SK-N-SH (cell line): ENCODE measurements at regions not wholly inside any gene's neighbourhood (a gene's known extent, or its start where the extent isn't known, plus 50 kb on each side); places are given as distances from the start of the nearest gene placed in this dataset.

Experiments used
- CTCF ChIA-PET: fragments of 300-600, 350-600 bp; formaldehyde crosslinking; extraction: SDS; loops from one replicate; lab custom pipeline; 2021; lab: Yijun Ruan, JAX
- POLR2A ChIA-PET: fragments of 350-600 bp; sonication (Branson Sonifier 250); formaldehyde crosslinking; extraction: SDS; loops from one replicate; lab custom pipeline; 2020; ENCODE audit warnings: antibody characterized with exemption, inconsistent platforms; lab: Yijun Ruan, JAX
- DNase-seq: peaks from one replicate; pipeline ENCODE4 v3.0.0; 2012
- H2AFZ ChIP-seq: fragments of 200-600 bp; sonication (generic); 2 replicates; pipeline ENCODE4 v1.8.1; 2016; ENCODE audit warnings: antibody characterized with exemption, mild to moderate bottlenecking, low read depth
- H3F3A ChIP-seq: fragments of 200-600 bp; sonication (generic); replicated peaks from 2 replicates; pipeline ENCODE3; 2016; ENCODE audit warnings: antibody characterized with exemption, mild to moderate bottlenecking; ENCODE audit not compliant: insufficient read depth
- H3K27ac ChIP-seq, 2 experiments: fragments of 200-500 bp in 1 of 2; fragments of 200-600 bp in 1 of 2; sonication (Bioruptor generic) in 1 of 2; sonication (generic), shearing (Covaris generic) in 1 of 2; 2 replicates each; pipeline versions ENCODE4 v1.5.1 to v1.6.1; 2014 to 2016; ENCODE audit warnings: low read depth in 2 of 2, inconsistent platforms in 1 of 2, low read length in 1 of 2, mild to moderate bottlenecking in 1 of 2, mixed read lengths in 1 of 2
- H3K27me3 ChIP-seq: fragments of 200-600 bp; sonication (generic), shearing (Covaris generic); 2 replicates; pipeline ENCODE4 v1.6.1; 2016; ENCODE audit warnings: mixed run types; ENCODE audit not compliant: insufficient read depth
- H3K36me3 ChIP-seq, 2 experiments: fragments of 200-500 bp in 1 of 2; fragments of 200-600 bp in 1 of 2; sonication (Bioruptor generic) in 1 of 2; sonication (generic) in 1 of 2; replicated peaks in 1 of 2; 2 replicates each; pipeline versions ENCODE3 to v1.5.1; 2014 to 2016; ENCODE audit warnings: low read length in 1 of 2, mild to moderate bottlenecking in 1 of 2; ENCODE audit not compliant: insufficient read depth in 2 of 2, control insufficient read depth in 1 of 2
- H3K4me1 ChIP-seq, 2 experiments: fragments of 200-500 bp in 1 of 2; fragments of 200-600 bp in 1 of 2; sonication (Bioruptor generic) in 1 of 2; sonication (generic), shearing (Covaris generic) in 1 of 2; 2 replicates each; pipeline versions ENCODE4 v1.5.1 to v1.6.1; 2014 to 2016; ENCODE audit warnings: low read depth in 1 of 2, low read length in 1 of 2, mixed run types in 1 of 2; ENCODE audit not compliant: insufficient read depth in 2 of 2, control insufficient read depth in 1 of 2
- H3K4me2 ChIP-seq: fragments of 200-600 bp; sonication (generic), shearing (Covaris generic); 2 replicates; pipeline ENCODE4 v1.6.1; 2017; ENCODE audit warnings: mixed run types
- H3K4me3 ChIP-seq, 2 experiments: fragments of 200-500 bp in 1 of 2; fragments of 200-600 bp in 1 of 2; sonication (Bioruptor generic) in 1 of 2; sonication (generic), shearing (Covaris generic) in 1 of 2; 2 replicates each; pipeline versions ENCODE4 v1.5.1 to v1.8.1; 2014 to 2016; ENCODE audit warnings: low read depth in 2 of 2, inconsistent platforms in 1 of 2, low read length in 1 of 2, mild to moderate bottlenecking in 1 of 2, mixed read lengths in 1 of 2, moderate library complexity in 1 of 2
- H3K79me2 ChIP-seq: fragments of 200-600 bp; sonication (generic); 2 replicates; pipeline ENCODE4 v1.8.1; 2017; ENCODE audit warnings: mild to moderate bottlenecking; ENCODE audit not compliant: insufficient read depth
- H3K9ac ChIP-seq: fragments of 200-600 bp; sonication (generic); 2 replicates; pipeline ENCODE4 v1.6.1; 2017; ENCODE audit warnings: mixed run types
- H3K9me2 ChIP-seq: fragments of 200-600 bp; sonication (generic); 2 replicates; pipeline ENCODE4 v1.6.1; 2017; ENCODE audit warnings: mixed run types
- H3K9me3 ChIP-seq: fragments of 200-600 bp; sonication (generic); 2 replicates; pipeline ENCODE4 v1.6.1; 2017; ENCODE audit warnings: mixed run types, mild to moderate bottlenecking, moderate library complexity
- H4K20me1 ChIP-seq: fragments of 200-600 bp; sonication (generic); 2 replicates; pipeline ENCODE4 v1.6.1; 2017; ENCODE audit warnings: mild to moderate bottlenecking, mixed run types; ENCODE audit not compliant: insufficient read depth
- CHD2 ChIP-seq: fragments of 150-350 bp; IDR thresholded peaks from 2 replicates; pipeline ENCODE4 v1.6.1; 2018; ENCODE audit warnings: low read length; ENCODE audit not compliant: partially characterized antibody
- FOXM1 ChIP-seq: IDR thresholded peaks from 2 replicates; pipeline ENCODE4 v1.4.0; 2012; ENCODE audit warnings: low read depth, mild to moderate bottlenecking
- GABPA ChIP-seq: IDR thresholded peaks from 2 replicates; pipeline ENCODE4 v1.4.0; 2012; ENCODE audit warnings: low read depth, mild to moderate bottlenecking
- JUND ChIP-seq: IDR thresholded peaks from 2 replicates; pipeline ENCODE4 v1.4.0; 2012
- MEF2A ChIP-seq: IDR thresholded peaks from 2 replicates; pipeline ENCODE4 v1.4.0; 2012; ENCODE audit warnings: low read depth, borderline replicate concordance
- RAD21 ChIP-seq: IDR thresholded peaks from 2 replicates; pipeline ENCODE4 v1.6.1; 2012; ENCODE audit warnings: mild to moderate bottlenecking, low read length
- RFX5 ChIP-seq: IDR thresholded peaks from 2 replicates; pipeline ENCODE4 v1.6.1; 2012; ENCODE audit warnings: mild to moderate bottlenecking, improper control_type of control experiment, low read length
- RXRA ChIP-seq: IDR thresholded peaks from 2 replicates; pipeline ENCODE4 v1.4.0; 2012; ENCODE audit warnings: low read depth, mild to moderate bottlenecking, borderline replicate concordance
- SIN3A ChIP-seq: IDR thresholded peaks from 2 replicates; pipeline ENCODE4 v1.6.1; 2012; ENCODE audit warnings: low read depth, mild to moderate bottlenecking, low read length, moderate library complexity, borderline replicate concordance
- USF2 ChIP-seq: fragments of 150-350 bp; IDR thresholded peaks from 2 replicates; pipeline ENCODE4 v1.6.1; 2017; ENCODE audit warnings: antibody characterized with exemption, low read length, low read depth, borderline replicate concordance
- YY1 ChIP-seq: IDR thresholded peaks from 2 replicates; pipeline ENCODE4 v1.4.0; 2012; ENCODE audit warnings: low read depth, mild to moderate bottlenecking
- ZBTB33 ChIP-seq: IDR thresholded peaks from 2 replicates; pipeline ENCODE4 v1.4.0; 2012; ENCODE audit warnings: low read depth, borderline replicate concordance
- WGBS: methylation state at CpG from one replicate; pipeline ENCODE4 v1.1.6; 2017; ENCODE audit warnings: low lambda C conversion rate; 5-methylcytosine and 5-hydroxymethylcytosine counted together
- TF ChIP-seq, protein P1 (sequence below): fragments of 200-600 bp; sonication (generic); IDR thresholded peaks from 2 replicates; pipeline ENCODE4 v1.6.1; 2017; ENCODE audit warnings: antibody characterized with exemption, mild to moderate bottlenecking, moderate library complexity
- TF ChIP-seq, protein P2 (sequence below): IDR thresholded peaks from 2 replicates; pipeline ENCODE4 v1.4.0; 2012; ENCODE audit warnings: low read depth

DNA sequence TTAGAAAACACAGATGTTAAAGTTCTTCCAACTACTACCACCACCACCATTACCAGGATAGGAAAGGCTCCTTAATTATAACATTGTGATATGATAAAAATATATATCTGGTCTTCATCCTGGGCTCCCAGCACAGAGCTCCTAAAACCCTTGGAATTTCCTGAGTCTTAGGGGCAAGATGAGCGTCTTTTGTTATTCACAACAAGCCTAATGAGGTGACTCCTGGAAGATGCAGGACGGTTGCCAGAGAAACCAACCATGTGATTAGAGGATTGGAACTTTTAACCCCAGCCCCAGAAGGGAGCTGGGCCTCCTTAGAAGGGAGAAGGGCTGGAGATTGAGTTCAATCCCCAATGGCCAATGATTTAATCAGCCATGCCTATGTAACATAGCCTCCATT is 148.0 kb upstream of the ADRA1B start:
- Histone ChIP-seq H3K79me2 (no peaks in the 10 kb centered on the region), H3K4me2 (no peak overlapping the region), H3K4me1 (peaks cover 0 to 16% of the 10 kb centered on the region in 2 experiments; a peak in 1 of 4 replicates), H3K9ac (no peak overlapping the region), H3K9me2 (no peaks in the 10 kb centered on the region), H3K9me3 (no peaks in the 10 kb centered on the region), H2AFZ (peak overlapping the region; percentile 66; the same call in 1 of the 2 replicates), H3K27me3 (no peaks in the 10 kb centered on the region), H3K36me3 (no peaks in the 10 kb centered on the region), H3K4me3 (no peak overlapping the region), H3K27ac (peak overlapping the region in 1 of 2 experiments; percentile 32; a peak in 1 of 4 replicates), H3F3A (peaks cover 4% of the 10 kb centered on the region), H4K20me1 (no peaks in the 10 kb centered on the region)
- POLR2A ChIA-PET, result no interaction called here
- TF ChIP-seq, protein P1, sequence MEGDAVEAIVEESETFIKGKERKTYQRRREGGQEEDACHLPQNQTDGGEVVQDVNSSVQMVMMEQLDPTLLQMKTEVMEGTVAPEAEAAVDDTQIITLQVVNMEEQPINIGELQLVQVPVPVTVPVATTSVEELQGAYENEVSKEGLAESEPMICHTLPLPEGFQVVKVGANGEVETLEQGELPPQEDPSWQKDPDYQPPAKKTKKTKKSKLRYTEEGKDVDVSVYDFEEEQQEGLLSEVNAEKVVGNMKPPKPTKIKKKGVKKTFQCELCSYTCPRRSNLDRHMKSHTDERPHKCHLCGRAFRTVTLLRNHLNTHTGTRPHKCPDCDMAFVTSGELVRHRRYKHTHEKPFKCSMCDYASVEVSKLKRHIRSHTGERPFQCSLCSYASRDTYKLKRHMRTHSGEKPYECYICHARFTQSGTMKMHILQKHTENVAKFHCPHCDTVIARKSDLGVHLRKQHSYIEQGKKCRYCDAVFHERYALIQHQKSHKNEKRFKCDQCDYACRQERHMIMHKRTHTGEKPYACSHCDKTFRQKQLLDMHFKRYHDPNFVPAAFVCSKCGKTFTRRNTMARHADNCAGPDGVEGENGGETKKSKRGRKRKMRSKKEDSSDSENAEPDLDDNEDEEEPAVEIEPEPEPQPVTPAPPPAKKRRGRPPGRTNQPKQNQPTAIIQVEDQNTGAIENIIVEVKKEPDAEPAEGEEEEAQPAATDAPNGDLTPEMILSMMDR, result no peak
- no peak for TF ChIP-seq CHD2
- TF ChIP-seq MEF2A, result no peak
- TF ChIP-seq RFX5, result no peak
- 38% methylated on average over 2 of the region's 2 CpGs for WGBS
- CTCF ChIA-PET, result no interaction called here
- no peak for DNase-seq

DNA sequence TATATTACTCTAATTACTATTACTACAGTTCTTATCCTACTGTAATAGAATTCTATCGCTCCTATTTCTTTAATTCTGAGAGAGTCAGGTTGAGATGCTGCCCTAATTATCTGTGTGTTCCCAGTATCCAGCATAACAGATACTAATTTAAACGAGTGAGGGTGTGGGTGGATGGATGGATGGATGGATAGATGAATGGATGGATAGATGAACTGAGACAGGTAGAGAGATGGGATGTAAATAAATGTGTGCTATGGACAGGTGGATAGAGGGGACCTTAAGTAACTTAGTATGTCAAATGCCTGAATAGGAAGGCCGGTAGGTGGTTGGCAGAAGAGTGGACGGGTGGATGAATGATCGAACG is 143.6 kb upstream of the ADRA1B start:
- Histone ChIP-seq H3K9ac (peak overlapping the region; percentile 64), H3K4me1 (0 out of 4 replicates have a peak, but pooled peaks cover 0 to 10% of the 10 kb centered on the region in 2 experiments), H3K27ac (peak overlapping the region in 1 of 2 experiments; percentile 78; a peak in 2 of 4 replicates)
- no peak for DNase-seq
- no peak for TF ChIP-seq GABPA
- TF ChIP-seq, all 33 proteins: peak for 0
- H3K4me2 ChIP-seq, result peak overlapping the region; percentile 75
- WGBS, result 59% methylated on average over 6 of the region's 6 CpGs
- H3F3A ChIP-seq, result peaks cover 12% of the 10 kb centered on the region
- H4K20me1 ChIP-seq, result no peaks in the 10 kb centered on the region
- POLR2A ChIA-PET, result no interaction called here
- H3K27me3 ChIP-seq, result no peaks in the 10 kb centered on the region
- H2AFZ ChIP-seq, result peak overlapping the region; percentile 57
- no peaks in the 10 kb centered on the region for H3K9me3 ChIP-seq
- CTCF ChIA-PET, result no interaction called here
- no peaks in the 10 kb centered on the region for H3K36me3 ChIP-seq
- H3K79me2 ChIP-seq, result no peaks in the 10 kb centered on the region
- no peaks in the 10 kb centered on the region for H3K9me2 ChIP-seq
- peak overlapping the region in 1 of 2 experiments; percentile 56; a peak in 2 of 4 replicates for H3K4me3 ChIP-seq

DNA sequence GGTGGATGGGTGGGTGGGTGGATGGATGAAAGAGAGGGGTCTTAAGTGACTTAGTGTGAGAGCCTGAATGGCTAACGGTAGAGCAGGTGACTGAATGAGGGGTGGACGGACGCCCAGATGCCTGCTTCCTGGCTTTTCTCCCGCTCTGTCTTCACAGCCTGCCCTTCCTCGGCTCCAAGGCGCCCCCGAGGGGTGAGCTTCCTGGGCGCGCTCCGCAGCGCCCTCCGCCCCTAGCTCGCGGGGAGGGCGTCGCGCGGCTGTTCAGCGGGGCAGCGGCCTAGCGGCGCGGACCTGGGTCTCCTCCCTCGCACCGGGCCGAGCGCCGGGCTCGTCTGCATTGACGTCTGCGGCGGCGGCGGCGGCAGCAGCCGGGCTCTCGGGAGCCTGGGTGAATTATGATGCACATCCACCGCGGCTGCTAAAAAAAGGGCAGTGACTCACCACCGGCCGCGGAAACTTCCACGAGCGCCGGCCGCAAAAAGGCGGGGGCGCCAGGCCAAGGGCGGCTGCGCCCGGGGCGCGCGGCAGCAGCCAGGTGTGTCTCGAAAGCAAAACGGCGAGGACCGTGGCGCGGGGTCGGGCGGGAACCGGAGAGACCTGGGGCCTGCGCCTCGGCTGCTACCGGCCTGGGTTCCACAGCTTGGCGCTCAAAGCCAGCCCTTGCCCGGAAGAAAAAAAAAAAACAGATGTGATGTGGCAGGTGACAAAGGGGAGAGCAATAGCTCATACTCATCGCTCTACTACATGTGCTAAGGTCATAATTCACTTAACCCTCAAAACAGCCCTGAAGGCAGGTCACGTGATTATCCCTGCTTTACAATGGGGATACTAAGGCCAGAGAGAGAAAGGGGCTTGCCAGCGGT is 143.0 kb upstream of the ADRA1B start:
- Histone ChIP-seq H3F3A (peaks cover 17% of the 10 kb centered on the region), H3K9me2 (no peaks in the 10 kb centered on the region), H3K9ac (peak overlapping the region; percentile 64), H3K9me3 (no peaks in the 10 kb centered on the region), H3K79me2 (no peaks in the 10 kb centered on the region), H4K20me1 (no peaks in the 10 kb centered on the region), H3K27ac (peak overlapping the region in 1 of 2 experiments; percentile 78; a peak in 2 of 4 replicates), H3K27me3 (no peaks in the 10 kb centered on the region), H2AFZ (peak overlapping the region; percentile 57), H3K4me3 (peak overlapping the region; percentile 41 to 56), H3K4me2 (peak overlapping the region; percentile 75), H3K36me3 (no peaks in the 10 kb centered on the region), H3K4me1 (0 out of 4 replicates have a peak, but pooled peaks cover 0 to 10% of the 10 kb centered on the region in 2 experiments)
- WGBS, result 5% methylated on average over 25 of the region's 71 CpGs
- ChIA-PET CTCF (no interaction called here), POLR2A (no interaction called here)
- DNase-seq, result peak; percentile 68
- TF ChIP-seq FOXM1, result peak; percentile 84
- 0 out of 2 replicates have a peak, but pooled peaks have one; percentile 18 for TF ChIP-seq ZBTB33
- no peak for TF ChIP-seq SIN3A
- TF ChIP-seq, protein P2, sequence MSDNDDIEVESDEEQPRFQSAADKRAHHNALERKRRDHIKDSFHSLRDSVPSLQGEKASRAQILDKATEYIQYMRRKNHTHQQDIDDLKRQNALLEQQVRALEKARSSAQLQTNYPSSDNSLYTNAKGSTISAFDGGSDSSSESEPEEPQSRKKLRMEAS, result peak; percentile 74
- no peak for TF ChIP-seq USF2
- peak; percentile 23 for TF ChIP-seq RAD21
- no peak for TF ChIP-seq YY1
- TF ChIP-seq RXRA, result peak; percentile 80
- peak; percentile 93 for TF ChIP-seq JUND
- TF ChIP-seq MEF2A, result peak; percentile 99
